ENCODE measurements at regions not wholly inside any gene's neighbourhood (a gene's known extent, or its start where the extent isn't known, plus 50 kb on each side); places are given as distances from the start of the nearest gene placed in this dataset.

- no peak for TF ChIP-seq YY1 (IDR thresholded peaks at IDR 0.05; ENCODE audit: insufficient read depth, insufficient read length)
- no peak for TF ChIP-seq ZNF274 (IDR thresholded peaks at IDR 0.05; ENCODE audit: low read depth, low read length)
Measured at GRCh38 chr7:156532016-156532602, 108.5 kb upstream of the RNF32 start.
